GM19043 (cell line): ENCODE measurements at regions not wholly inside any gene's neighbourhood (a gene's known extent, or its start where the extent isn't known, plus 50 kb on each side); places are given as distances from the start of the nearest gene placed in this dataset.

Source experiments
- ATAC-seq: cut with Tn5 transposase; IDR thresholded peaks from one replicate; pipeline ENCODE4 v1.9.1; 2021; ENCODE audit warnings: low read depth; ENCODE audit not compliant: unreplicated experiment

DNA sequence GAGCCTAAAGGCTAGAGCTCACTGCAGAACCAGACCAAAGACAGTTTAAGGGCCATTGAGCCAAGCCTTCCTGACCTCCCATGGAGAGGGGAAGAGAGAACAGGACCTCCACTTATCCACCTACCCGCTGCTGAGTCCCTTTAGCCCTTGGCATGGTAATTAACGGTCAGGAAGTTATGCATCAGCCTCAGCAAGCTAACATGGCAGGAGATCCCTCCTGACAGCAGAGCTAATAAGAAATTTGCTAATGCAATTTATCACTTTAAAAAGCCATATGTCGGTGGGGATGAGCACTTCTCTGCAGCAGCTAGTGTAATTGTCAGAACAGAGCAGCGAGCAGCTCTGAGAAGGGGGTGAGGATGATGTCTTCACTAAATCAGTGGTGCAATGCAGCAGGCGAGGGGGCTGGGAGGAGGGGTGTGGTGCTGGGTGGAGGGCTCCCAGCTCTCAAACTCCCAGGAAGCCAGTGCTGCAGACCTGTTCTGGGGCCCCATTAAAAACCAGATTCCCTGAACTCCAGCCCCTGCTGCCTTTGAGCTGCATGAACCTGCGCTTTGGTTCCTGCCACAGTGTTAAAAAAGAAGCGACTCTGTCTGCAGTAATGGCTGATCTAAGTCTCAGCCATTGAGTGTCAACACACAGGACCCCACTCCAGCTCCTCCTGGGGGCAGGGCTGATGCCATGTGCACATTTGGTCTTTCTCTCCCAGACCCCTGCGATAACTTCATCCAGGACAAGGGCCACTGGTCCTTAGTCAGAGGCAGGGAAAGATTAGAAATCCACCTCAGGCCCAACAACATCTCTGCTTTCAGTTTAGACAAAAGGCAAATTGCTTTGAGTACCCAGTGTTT, 63.0 kb upstream of the CALM2 start:
- ATAC-seq, result no peak

GRCh38 chr2:47238638-47239037, 62.3 kb upstream of the CALM2 start:
- no peak for ATAC-seq

- ATAC-seq, result no peak
Measured at GRCh38 chr2:47237375-47238334, 61.3 kb upstream of the CALM2 start.

DNA sequence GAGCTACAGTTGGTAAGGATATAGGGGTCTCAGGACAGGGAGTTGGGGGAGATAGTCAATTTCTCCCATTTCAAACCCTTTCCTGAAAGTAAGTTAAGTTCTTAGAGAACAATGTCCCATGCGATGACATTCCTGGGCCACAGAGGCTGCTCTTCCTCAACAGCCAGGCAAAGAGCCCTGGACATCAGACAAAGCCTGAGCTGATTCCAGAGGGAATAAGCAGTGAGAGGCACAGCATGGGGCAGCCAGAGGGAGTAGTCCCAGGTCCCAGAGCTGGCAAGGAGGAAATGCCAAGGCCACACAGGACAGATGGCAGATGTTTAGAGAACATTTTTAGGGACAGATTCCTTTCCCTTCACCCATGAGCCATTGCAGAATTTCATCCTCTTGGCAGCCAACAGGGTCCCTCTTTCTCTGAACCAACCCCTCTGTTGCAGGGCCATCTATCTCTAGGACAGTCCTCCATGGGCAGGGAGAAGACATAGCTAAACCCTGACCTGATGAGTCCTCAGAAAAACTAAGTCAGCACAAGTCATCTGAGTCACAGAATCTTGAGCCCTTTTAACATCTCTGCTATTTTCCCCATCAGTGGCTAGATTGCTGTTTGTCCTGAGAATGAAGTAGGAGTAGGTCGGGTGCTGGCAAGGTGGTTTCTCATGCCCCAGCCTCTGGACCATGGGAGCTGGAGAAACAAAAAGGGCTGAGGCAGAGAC, 60.3 kb upstream of the CALM2 start:
- ATAC-seq, result no peak

DNA sequence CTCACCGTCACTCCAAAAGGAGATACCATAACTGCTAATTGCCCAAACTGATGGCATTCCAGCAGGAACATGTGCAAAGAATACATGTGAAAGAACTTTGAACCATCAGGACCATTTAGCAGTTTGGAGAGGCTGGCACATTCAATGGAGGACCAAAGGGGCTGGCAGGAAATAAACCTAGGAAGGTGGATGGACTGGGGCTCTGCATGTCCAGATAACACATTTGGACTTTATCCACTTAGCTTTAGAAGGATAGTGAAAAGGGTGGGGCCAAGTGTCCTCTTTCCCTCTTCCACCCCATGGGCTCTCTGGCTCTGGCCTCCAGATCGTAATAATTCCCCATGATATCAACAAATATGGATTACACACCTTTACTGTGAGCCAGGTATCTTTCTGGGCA, 58.8 kb upstream of the CALM2 start:
- ATAC-seq, result no peak

GRCh38 chr2:47234456-47234855, 58.1 kb upstream of the CALM2 start:
- ATAC-seq, result no peak

DNA sequence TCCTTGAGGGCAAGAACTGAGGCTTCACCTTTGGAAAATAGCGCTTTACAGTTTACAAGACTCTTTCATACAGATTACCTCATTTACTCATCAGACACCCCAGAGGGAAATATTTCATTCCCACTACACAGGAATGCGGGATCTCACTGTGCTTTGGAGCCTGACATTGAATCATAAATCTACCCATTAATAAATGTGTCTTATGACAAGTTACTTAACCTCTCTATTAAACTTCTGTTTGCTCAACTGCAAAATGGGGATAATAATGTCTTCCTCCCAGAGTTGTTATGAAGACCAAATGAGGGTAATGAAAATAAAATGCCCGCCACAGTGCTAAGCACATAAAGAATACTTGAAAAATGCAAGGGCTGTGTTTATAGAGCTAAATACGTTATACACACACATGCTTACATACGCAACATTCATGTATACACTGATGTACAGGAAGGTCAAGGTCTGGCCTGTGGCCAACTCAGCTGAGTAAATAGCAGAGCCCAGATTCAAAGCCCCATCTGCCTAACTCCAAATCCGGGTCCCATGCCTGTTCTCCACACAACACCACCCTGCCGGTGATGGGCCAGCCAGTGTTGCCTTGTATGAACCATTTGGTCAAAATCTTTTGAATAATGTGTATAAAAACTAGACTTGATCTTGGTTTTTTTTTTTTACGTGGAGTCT, 56.6 kb upstream of the CALM2 start:
- ATAC-seq, result no peak

- no peak for ATAC-seq
Measured at GRCh38 chr2:47230418-47230817, 54.1 kb upstream of the CALM2 start.

DNA sequence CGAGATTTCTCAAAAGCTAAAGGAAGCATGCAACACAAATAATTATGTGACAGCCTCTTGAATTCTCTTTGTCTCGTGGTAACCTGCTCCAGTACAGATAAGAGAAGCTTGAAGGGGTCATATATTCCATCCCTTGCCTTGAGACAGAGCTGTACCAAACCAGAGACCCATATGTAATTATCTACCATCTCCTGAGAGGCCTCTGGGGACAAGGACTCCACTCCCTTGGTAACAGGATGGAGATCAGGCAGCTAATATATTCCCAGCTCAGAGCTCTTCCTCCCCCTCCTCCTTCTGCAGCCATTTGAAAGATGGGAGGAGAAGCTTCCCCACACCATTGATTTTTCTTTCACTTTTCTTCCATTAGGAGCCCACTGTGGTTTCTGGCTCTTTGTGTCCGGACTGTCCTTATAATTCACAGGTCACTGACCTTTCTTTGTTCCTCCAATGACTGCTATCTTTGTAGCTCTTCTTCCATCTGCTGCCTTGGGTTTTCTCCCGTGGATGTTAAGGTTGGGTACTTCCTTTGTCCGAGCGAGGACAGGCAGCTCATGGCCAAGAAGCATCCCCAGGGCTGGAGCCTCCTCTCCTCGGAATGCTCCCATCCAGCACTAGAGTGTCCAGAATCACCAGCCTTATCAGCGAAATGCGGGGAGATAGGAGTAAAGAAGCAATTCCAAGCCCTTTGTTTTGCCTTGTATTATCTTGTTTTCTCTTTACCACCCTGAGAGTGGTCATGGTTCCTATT, 51.4 kb upstream of the CALM2 start:
- ATAC-seq, result no peak

GRCh38 chr2:47226923-47227220, 50.6 kb upstream of the CALM2 start:
- ATAC-seq, result no peak

GRCh38 chr2:47226132-47226922, 50.0 kb upstream of the CALM2 start:
- no peak for ATAC-seq
